NCI-H748 (cell line): ENCODE measurements at regions not wholly inside any gene's neighbourhood (a gene's known extent, or its start where the extent isn't known, plus 50 kb on each side); places are given as distances from the start of the nearest gene placed in this dataset.
"Not testable (repeated sequence)": the region's sequence is repeated elsewhere in the genome, so short reads cannot be mapped to it uniquely, and the experiment has no call there.

Source experiments
- DNase-seq: peaks from one replicate; lab custom pipeline; 2025; ENCODE audit not compliant: unreplicated experiment; lab: John Stamatoyannopoulos, UW

DNA sequence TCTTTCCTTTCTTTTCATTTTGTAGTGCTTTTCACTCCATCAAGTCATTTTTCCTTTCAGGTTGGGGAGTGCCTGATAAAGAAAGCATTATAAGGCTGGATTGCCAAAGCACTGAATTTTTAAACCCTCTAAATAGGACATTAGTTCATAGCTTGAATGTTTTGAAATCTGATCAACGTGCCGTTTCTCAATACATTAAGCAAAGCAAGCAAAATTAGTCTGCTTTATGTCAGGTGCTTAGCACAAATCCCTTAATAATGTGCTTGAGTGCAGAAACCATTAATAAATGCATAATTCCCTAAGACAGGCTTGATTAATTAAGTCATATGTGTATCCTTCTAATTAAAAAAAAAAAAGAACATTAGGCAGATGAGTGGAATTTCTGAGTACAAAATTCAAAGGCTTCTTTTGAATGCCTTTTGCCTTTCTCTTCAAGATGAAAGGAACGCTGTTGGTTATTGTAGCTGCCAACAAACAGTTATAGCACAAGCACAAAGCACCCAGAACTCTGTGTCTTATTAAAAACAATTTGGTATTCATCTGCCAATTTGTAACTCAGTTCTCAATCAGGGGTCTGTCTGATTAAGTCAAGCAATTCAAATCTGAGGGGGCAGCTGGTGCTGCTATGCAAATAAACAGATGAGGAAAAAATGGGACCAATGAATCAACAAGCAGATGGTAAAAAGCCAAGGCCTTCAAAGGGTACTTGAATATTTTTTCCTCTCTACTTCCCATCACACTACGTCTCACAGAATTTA lies 233.7 kb downstream of the TLE1 start:
- peak; percentile 50 for DNase-seq

DNA sequence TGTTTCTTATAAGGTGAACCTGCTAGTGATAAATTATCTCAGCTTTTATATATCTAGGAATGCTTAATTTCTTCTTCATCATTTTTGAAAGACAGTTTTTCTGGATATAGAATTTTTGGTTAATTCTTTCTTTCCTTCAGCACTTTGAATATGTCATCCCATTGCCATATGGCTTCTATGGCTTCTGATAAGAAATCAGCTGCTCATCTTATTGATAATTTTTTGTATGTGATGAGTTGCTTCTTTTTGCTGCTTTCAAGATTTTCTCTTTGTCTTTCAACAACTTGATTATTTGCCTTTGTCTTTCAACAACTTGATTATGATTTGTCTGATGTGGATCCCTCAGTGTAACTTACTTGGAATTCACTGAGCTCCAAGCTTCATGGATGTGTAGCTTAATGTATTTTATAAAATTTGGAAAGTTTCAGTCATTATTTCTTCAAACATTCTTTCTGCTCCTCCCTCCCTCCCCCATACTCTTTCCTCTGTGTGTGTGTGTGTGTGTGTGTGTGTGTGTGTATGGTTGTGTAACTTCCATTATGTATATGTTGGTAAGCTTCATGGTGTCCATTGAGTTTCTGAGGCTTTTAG lies 243.9 kb downstream of the TLE1 start:
- DNase-seq = no peak

DNA sequence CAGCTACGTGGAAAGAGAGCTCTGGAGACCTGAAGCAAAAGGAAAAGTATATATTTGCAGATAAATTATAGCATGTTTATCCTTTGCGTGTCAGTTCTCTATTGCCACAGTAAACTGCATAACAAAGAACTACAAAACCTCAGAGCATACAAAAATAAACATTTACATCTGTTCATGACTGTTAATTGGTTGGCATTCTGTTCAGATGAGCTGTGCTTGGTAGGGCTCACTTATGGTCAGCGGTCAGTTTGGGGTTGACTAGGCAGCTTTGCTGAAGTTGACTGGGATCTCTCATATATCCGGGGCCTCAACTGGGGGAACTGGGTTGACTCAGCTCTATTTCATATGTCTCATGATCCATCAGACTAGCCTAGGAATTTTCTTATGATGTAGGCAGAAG lies 257.7 kb downstream of the TLE1 start:
- peak; percentile 18 for DNase-seq

DNA sequence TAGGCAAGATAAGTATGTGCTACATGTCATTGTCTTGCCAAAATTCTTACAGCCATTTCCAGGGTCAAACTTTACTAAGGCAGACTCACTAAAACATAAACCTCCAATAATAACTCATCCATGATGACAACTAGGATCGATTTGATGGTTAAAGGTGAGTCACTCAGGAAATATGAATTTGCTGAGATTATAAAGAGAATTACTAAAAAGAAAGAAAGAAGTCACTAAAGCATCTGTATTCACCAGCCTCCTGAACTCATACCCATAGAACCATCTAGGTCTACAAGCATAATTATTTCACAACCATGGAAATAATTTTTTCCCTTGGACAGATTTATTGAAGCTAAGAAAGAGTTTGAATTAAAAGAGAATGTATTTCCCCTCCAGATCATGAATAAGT lies 258.6 kb downstream of the TLE1 start:
- no peak for DNase-seq

DNA sequence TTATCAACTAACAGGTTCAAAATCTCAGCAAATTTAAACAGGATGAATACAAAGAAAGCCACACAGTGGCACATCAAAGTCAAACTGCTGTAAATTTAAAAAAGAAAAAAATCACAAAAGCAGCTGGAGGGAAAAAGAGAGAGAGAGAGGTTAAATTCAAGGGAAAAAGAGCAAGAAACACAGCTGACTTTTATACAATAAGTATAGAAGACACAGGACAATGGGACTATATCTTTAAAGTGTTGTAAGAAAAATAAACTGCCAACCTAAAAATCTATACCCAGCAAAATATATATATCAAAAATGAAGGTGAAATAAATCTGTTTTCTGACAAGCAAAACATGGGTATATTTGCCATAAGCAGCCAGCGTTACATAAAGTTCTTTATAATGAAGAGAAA lies 261.5 kb downstream of the TLE1 start:
- no peak for DNase-seq

DNA sequence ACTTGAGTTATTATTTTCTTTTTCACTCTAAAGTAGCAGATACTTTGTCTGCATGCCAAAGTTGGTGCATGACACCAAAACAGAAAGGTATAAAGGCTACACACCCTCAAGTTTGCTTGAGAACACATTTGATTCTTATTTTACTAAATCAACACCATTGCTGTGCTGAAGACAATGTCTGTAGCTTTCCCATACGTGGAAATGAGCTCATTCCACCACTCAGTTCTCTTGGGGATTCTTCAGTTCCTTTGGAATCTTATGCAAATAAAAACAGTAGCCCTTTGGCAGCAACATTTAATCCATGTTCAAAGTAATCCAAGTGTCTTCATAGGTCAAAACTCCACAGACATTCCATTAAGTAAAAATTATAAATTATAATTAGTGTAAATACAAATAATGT lies 264.9 kb downstream of the TLE1 start:
- no peak for DNase-seq

DNA sequence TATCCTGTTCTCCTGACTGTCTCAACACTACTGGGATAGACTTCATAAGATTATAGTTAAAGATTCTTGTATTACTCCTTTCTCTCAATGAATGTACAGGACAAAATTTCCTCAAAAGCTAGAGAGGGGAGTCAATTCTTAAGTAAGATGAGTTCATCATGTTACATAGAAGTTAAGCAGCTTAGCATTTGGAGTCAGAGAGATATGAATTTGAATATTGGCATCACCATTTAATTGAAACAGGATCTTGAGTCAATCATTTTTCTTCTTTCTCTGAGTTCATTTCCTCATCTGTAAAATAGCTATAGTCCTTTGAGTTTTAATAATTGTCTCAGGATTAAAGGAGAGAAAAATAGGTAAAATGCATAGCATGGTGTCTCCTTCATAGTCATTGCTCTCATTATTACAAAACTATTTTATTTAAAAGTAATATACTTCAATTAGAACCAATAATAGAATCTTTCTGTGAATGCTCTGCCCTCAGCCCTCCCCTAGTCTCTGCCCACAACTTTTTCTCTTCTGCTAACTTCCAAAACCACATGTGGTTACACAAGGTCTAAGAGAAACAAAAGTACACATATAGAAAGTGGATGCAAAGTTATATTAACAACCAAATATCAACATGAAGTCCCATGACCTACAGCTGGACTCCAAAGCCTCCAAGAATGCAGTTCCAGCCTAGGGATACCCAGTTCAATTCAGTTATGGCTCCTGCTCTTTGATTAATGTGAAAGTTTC lies 265.6 kb downstream of the TLE1 start:
- no peak for DNase-seq

DNA sequence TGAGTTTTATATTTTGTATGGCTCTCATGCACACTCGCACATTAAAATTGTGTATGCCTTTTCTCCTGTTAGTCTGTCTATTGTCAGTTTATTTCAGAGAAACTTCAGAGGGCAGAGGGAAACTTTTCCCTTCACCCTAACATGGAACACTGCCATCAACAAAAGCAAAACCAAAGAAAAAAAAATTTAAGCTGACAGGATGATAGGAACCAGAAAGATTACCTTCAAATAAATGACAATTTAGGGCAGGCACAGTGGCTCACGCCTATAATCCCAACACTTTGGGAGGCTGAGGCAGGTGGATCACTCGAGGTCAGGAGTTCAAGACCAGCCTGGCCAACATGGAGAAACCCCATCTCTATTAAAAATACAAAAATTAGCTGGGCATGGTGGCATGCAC lies 268.3 kb downstream of the TLE1 start:
- not testable (repeated sequence) for DNase-seq

DNA sequence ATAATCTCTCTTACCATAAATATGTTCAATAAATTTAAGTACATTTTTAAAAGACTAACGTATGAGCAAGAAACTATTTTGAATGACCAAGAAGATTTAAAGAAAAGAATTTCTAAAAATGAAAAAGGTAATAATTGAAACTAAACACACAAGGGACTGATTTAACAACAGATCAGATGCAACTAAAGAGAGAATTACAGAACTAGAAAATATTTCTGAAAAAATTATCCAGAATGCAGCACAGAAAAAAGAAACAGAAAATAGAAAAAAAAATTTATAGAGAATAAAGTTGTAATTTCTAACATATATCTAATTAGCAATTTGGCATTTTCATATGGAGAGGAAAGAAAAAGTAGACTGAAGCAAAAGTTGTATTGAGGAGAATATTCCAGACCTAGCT lies 269.3 kb downstream of the TLE1 start:
- DNase-seq = no peak

DNA sequence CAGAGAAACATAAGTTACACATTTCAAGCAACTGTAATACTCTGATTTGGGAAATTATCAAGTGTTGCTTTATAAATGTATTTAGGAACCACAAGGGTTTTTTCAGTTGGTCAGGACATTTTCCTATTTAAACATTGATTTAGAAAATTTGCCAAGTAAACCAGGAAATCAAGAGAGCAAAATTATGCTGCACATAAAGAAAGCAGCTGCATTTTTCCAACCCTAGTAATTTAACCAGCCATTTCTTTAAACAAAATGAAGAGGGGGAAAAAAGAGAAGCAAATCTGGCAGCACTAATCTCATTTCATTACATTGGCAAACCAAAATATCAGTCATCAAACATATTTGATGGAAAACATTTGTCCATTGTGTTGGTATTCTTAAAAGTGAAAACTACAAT lies 271.4 kb downstream of the TLE1 start:
- no peak for DNase-seq

DNA sequence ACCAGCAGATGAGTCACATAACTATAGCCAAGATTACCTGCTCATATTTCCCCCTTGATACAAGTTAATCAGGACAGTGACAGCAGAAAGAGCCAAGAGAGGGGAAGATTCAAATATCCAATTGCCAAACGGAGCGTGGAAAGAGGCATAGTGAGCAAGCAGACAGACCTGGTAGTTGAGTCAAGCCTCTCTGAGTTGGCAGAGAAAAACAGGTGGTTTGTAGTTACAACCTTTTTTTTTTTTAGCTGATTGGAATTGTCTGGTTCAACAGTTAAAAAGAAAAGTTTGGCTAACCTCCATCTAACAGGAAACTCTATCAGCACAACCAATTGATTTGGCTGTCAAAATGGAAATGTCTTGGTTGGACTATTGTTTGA lies 272.1 kb downstream of the TLE1 start:
- DNase-seq = no peak

DNA sequence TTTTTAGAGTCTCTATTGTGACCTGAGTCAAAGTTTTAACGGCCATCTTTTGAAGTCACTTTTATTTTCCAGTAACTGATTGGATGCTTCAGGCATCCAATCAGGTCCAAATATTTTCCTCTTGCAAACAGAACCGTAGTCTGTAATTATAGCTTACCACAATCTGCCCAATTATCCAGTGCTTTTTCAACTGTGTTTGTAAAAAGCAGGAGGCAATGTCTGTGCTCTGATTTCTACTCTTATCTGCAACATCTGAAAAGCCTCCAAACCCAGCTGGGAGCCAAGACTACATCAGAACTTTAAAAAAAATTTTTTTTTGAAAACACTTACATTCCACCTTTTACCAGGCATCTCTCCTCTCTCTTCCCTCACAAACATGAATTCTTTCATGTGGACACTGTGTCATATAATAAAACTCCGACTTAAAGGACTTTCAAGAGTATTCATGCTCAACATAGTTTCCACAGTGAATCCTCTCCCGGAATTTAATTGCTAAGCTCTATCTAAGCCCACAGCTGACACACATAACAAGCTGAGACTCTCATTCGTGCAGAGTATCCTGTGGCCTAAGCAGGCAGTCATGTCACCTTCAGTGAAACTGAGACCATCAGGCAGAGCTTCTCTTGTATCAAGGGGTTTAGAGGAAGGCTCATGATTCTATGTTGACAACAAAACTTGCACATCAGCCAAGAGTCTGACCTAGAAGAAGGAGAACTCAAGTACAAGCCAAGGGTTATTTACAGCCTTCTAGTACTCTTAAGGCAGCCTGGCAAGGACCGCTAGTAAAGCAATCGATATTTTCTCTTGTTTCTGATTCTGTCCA lies 272.7 kb downstream of the TLE1 start:
- DNase-seq = peak; percentile 5

DNA sequence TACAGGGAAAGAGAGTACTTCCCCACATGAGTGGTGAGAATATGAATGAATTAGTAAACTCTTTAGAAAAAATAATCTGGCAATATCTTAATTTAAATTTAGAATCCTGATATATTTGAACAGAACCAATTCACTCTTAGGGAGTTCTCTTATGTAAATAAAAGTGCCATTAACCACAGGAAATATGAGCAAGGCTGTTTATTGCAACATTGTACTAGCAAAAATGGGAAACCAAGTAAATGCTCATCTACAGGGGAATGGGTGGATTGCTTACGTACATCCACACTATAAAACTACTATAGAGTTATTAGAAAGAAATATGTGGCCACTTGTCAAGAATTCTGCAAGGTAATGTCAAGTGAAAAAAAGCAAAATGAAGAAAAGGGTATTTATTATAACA lies 274.5 kb downstream of the TLE1 start:
- DNase-seq = no peak

DNA sequence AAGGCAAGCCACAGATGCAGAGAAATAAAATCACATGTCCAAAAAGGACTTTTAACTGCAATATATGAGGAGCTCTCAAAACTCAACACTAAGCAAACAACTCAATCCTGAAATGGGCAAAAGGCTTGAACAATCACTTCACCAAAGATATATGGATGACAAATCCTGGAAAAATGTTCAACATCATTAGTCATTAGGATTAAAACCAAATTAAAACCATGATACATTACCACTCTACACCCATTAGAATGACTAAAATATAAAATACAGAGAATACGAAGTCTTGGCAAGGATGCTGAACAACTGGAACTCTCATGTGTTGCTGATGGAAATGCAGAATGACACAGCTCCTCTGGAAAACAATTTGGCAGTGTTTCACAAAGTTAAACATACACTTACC lies 277.4 kb downstream of the TLE1 start:
- no peak for DNase-seq

DNA sequence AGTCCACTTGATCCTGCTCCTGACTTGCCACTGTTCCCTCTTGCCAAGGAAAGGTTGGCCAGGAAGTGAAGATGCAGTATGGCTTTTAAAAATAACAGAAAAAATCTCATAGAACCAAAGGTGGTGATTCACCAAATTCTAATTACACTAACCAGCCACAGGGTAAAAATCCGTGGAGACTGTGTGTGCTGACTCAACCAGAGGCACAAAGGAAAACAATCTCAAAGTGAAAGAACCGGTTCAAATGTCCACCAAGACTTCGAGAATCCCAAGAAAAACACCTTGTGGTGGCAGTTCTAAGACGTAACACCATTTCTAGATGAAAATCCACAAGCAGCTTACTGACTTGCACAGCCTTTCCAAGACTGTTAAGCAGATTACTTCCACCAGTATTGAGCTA lies 279.1 kb downstream of the TLE1 start:
- DNase-seq = no peak

DNA sequence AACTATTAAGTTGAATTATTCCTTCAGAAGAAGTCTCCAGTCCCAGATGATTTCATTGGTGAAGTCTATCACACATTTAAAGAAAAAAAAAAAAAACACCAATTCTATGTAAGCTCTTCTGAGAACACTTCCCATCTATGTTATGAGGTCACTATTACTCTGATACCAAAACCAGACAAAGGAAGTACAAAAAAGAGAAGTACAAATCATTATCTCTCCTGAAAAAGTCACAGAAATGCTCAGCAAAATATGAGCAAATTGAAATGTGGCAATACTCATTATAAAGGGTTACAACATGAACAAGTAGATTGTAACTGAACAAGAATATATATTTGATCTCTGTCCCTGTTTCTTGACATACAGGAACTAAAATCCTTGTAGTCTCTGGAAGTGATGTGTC lies 280.4 kb downstream of the TLE1 start:
- DNase-seq = no peak

DNA sequence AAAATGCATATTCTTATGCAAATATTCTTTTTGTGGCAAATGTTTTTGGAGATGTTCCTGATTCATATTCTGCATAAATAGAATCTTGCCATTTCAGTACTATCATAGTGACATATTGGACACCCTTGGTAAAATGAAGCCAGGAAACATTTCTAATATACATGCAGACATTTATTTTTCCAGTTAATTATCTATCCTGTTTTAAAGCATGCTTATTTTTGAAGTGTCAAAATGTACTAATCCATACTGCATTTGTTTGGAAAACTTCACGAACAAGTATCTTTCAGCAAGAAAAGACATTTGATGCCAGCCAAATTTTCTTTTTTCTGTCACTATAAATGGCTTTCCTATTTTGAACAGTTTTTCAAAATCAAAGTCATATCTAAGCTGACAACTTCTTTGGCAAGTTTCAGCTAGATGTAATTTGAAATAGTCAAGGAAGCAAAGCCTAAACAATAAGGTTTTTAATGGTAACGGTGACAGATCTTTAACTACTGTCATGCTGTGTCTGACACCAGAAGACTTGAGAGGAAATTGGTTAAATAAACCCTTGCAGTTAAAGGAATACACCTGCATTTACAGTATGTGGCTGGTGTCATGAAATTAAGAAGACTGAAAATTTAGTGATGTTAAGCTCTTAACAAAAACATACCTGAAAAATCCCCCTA lies 284.3 kb downstream of the TLE1 start:
- no peak for DNase-seq

DNA sequence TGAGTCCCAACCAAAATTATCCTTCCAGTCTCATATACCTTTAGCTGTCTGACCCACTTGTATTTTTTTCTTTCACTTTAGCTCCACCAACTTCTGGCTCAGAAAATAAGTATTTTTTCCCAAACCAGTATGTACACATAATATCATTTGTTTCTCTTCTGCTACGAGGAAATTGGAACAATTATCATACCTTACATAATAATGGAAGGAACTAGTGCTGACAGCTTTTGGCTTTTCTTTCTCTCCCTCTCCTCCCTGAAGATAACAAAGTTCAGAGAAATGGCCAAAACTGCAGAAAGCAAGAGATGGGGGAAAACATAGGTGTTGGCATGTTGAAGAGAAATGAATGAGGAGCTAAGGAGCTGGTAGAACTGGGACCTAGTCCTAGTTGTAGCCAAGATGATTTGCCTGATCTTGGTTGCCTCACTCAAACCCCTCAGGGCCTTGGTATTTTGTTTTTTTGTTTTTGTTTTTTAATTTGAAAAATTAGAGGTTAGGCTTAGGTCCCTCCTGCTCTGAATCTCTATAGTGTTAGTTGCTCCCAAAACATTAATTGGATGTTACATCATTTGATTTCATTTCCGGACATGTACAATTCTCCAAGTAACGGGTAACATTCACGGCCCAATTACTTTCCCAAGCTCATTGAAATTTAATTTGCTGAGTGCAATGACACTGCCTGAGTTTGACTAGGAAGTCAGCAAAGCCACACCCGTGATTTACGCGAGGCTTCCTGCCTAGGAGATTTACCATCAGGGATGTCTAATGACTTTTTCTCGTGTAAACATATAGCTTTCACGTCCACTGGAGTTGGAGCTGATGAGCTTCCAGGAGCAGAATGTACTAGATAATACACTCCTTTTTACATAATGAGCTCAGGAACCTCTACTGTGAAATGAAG lies 291.6 kb downstream of the TLE1 start:
- peak; percentile 39 for DNase-seq

DNA sequence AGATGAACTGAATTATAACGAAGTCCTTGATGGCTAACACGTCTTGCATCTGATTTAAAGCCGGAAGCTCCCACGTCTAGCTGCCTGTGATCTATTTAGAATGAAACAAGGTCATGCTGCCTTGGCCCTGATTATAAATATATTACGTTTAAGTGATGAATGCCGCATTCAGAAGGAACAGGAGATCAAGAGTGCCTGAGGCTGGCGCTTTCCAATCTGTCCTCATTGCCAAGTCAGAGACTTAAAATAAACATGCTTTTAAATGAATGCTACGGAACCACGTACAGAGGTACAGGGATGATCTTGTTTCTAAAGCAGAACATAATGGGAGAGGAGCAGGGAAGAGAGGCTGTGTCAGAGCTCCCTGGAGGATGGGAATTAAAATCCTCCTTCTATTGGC lies 292.8 kb downstream of the TLE1 start:
- DNase-seq = peak; percentile 8

DNA sequence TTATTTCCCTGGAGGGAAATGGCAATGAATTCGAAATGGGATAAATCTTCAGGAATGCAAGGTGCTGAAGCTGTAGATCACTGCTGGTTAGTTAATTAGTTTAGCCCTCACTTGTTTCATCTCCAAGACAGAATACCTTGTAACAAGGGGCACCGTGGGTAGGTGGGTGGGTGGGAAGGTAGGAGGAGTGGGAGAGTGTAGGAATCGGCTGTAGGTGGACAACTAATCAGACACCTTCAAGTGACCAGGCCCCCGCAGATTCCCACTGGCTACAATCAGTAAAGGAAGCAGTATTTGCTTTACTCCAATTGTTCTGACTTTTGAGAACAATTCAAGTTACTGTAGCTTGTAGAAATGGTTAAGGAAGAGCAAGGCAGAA lies 293.7 kb downstream of the TLE1 start:
- no peak for DNase-seq
